Fibroblast of villous mesenchyme (primary cell): ENCODE measurements at regions not wholly inside any gene's neighbourhood (a gene's known extent, or its start where the extent isn't known, plus 50 kb on each side); places are given as distances from the start of the nearest gene placed in this dataset.
A peak's percentile ranks its signal among the peaks of the same experiment; 100 is the strongest.

Source experiments
- DNase-seq: peaks from one replicate; pipeline ENCODE4 v3.0.0-alpha.2; 2010; ENCODE audit warnings: low read depth
- H3K4me3 ChIP-seq: 2 replicates; pipeline ENCODE4 v1.5.1; 2011; ENCODE audit warnings: low read depth, mild to moderate bottlenecking, low read length
- CTCF ChIP-seq: IDR thresholded peaks from 2 replicates; pipeline ENCODE4 v1.5.1; 2012; ENCODE audit warnings: low read depth, mild to moderate bottlenecking, low read length; ENCODE audit not compliant: insufficient read depth

GRCh38 chr20:55605594-55605993 lies 399.7 kb downstream of the CBLN4 start:
- no peak for DNase-seq
- TF ChIP-seq CTCF = no peak
- no peak overlapping the region for H3K4me3 ChIP-seq

DNA sequence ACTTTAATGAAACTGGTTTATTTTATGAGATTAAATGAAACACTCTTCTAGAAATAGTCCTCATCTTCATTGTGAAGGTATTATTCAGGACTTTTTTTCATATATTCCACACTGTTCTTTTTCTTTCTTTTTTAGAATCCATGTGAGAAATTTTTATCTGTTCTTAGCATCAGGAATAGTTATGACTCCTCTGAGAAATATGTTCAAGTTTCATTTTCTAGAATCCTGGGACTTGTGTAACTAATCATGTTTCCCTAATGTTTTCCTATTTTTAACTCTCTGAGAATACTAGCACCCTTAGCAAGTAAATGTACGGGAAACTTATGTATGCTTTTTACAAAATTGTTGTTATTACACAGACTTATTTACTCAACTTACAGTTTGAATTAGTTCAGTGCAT lies 407.8 kb downstream of the CBLN4 start:
- DNase-seq = peak; percentile 13
- TF ChIP-seq CTCF = no peak
- no peak overlapping the region for H3K4me3 ChIP-seq

- no peak for TF ChIP-seq CTCF
- no peak overlapping the region for H3K4me3 ChIP-seq
- DNase-seq = no peak
Measured at GRCh38 chr20:55596431-55596830, 408.9 kb downstream of the CBLN4 start.

DNA sequence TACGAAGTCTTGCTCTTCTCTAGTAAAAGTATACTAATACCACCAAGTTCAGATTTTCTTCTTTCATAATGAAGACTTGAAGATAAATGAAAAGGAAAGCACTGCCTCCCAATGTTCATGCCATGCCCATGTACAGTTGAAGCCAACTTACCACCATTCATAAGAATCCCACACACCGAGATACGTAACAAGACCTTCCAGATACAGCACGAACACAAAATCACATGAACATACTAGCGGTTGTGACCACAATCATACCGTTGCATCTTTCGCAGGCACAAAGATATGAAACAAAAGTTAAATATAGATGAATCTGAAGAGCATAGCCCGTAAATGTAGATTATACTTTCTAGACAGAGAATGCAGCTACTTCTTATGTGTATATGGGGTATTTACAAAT lies 412.5 kb downstream of the CBLN4 start:
- TF ChIP-seq CTCF = no peak
- no peak overlapping the region for H3K4me3 ChIP-seq
- DNase-seq = no peak

- DNase-seq = no peak
- H3K4me3 ChIP-seq = no peak overlapping the region
- TF ChIP-seq CTCF = no peak
Measured at GRCh38 chr20:55586610-55587009, 418.7 kb downstream of the CBLN4 start.

DNA sequence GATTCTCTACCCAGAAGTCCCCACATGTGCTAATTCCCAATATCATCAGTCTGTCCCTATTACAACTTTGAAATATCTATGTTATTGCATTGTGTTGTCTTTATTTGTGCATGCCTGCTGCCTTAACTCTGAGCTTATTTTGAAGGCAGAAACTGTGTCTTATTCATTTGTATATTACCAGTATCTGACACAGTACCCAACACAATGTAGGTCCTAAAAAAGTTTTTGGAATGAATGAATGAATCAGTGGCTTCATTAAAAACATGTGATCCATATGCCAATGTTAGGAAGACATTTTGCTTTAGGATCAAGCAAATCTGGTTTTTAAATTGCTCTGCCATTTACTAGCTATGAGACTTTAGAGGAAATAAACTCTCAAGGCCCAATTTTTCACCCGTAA lies 420.4 kb downstream of the CBLN4 start:
- DNase-seq = no peak
- TF ChIP-seq CTCF = no peak
- no peak overlapping the region for H3K4me3 ChIP-seq

DNA sequence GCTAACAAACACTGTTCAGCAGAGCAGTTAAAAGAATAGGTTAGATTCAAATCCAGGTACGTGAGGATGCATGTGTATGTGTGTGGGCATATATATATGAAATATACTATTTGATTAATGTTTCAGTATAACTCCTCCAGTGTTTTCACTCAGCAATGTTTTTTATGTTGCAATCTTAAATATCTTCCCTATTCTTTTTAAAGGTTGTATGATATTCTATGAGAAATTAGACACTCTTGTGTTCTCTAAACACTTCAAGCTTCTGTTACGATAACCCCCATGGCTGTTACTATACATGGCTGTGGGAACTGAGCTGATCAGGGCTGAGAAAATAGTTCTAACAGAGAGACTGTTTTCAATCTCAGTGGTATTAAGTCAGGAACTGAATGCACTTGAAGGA lies 421.0 kb downstream of the CBLN4 start:
- no peak overlapping the region for H3K4me3 ChIP-seq
- no peak for TF ChIP-seq CTCF
- no peak for DNase-seq
